CD14-positive monocyte (primary cell): ENCODE measurements at regions not wholly inside any gene's neighbourhood (a gene's known extent, or its start where the extent isn't known, plus 50 kb on each side); places are given as distances from the start of the nearest gene placed in this dataset.

Experiments
- DNase-seq, 3 donors: peaks; one replicate each; pipeline ENCODE4 v3.0.0-alpha.2; 2011 to 2022
- H2AFZ ChIP-seq: 2 replicates; pipeline ENCODE4 v1.6.0; 2012; ENCODE audit warnings: mild to moderate bottlenecking, low read depth, low read length, inconsistent platforms; ENCODE audit not compliant: insufficient read depth, poor library complexity, severe bottlenecking
- H3K27ac ChIP-seq, 2 donors: 1 replicate in 1 of 2; 2 replicates in 1 of 2; pipeline ENCODE4 v1.5.1; 2012 to 2013; ENCODE audit warnings: low read length in 2 of 2, control low read depth in 1 of 2, inconsistent platforms in 1 of 2, low read depth in 1 of 2, mild to moderate bottlenecking in 1 of 2
- H3K27me3 ChIP-seq, 2 donors: one replicate each; pipeline versions ENCODE4 v1.6.0 to v1.6.1; 2011 to 2013; ENCODE audit warnings: low read length in 2 of 2; ENCODE audit not compliant: control insufficient read depth in 2 of 2, insufficient read depth in 2 of 2
- H3K36me3 ChIP-seq, 2 donors: replicated peaks in 1 of 2; 1 replicate in 1 of 2; 2 replicates in 1 of 2; pipeline versions ENCODE4 v1.5.1 to v1.6.1; 2012 to 2013; ENCODE audit warnings: low read length in 2 of 2, control low read depth in 1 of 2, inconsistent platforms in 1 of 2, mild to moderate bottlenecking in 1 of 2; ENCODE audit not compliant: insufficient read depth in 2 of 2, control insufficient read depth in 1 of 2
- H3K4me1 ChIP-seq, 2 donors: 1 replicate in 1 of 2; 2 replicates in 1 of 2; pipeline versions ENCODE4 v1.5.1 to v1.6.1; 2012 to 2013; ENCODE audit warnings: low read length in 2 of 2, control low read depth in 1 of 2, inconsistent platforms in 1 of 2, mild to moderate bottlenecking in 1 of 2, moderate library complexity in 1 of 2; ENCODE audit not compliant: insufficient read depth in 2 of 2, control insufficient read depth in 1 of 2
- H3K4me2 ChIP-seq: replicated peaks from 2 replicates; pipeline ENCODE3; 2012; ENCODE audit warnings: low read length, moderate library complexity, mild to moderate bottlenecking; ENCODE audit not compliant: poor library complexity, severe bottlenecking; ENCODE audit errors: extremely low read depth
- H3K4me3 ChIP-seq, 3 experiments: fragments of 200-600 bp in 1 of 3; sonication (generic) in 1 of 3; replicated peaks in 1 of 3; 1 replicate in 2 of 3; 2 replicates in 1 of 3; pipeline ENCODE4 v1.5.1; 2011 to 2013; ENCODE audit warnings: low read length in 3 of 3, mild to moderate bottlenecking in 3 of 3, control low read depth in 2 of 3, low read depth in 2 of 3, inconsistent platforms in 1 of 3, moderate library complexity in 1 of 3
- H3K79me2 ChIP-seq: 2 replicates; pipeline ENCODE4 v1.6.0; 2012; ENCODE audit warnings: mild to moderate bottlenecking, control low read depth, inconsistent platforms, low read length, moderate library complexity; ENCODE audit not compliant: insufficient read depth
- H3K9ac ChIP-seq: 2 replicates; pipeline ENCODE4 v1.6.0; 2017; ENCODE audit warnings: low read length, mild to moderate bottlenecking; ENCODE audit not compliant: insufficient read depth, poor library complexity, severe bottlenecking
- H3K9me3 ChIP-seq, 2 donors: replicated peaks in 1 of 2; 1 replicate in 1 of 2; 2 replicates in 1 of 2; pipeline versions ENCODE4 v1.5.1 to v1.6.1; 2012 to 2013; ENCODE audit warnings: low read length in 2 of 2, control low read depth in 1 of 2; ENCODE audit not compliant: control insufficient read depth in 1 of 2, insufficient read depth in 1 of 2
- H4K20me1 ChIP-seq: 2 replicates; pipeline ENCODE4 v1.6.0; 2012; ENCODE audit warnings: mild to moderate bottlenecking, low read length, control low read depth, moderate library complexity; ENCODE audit not compliant: insufficient read depth
- H3K27ac Mint-ChIP-seq, 7 donors: one replicate each; pipeline ENCODE4 v1.8.0; 2020; ENCODE audit warnings: mild to moderate bottlenecking in 7 of 7, mixed read lengths in 7 of 7, moderate library complexity in 6 of 7, inconsistent platforms in 2 of 7
- H3K27me3 Mint-ChIP-seq, 3 donors: one replicate each; pipeline ENCODE4 v1.8.0; 2021 to 2022; ENCODE audit warnings: low read depth in 3 of 3, mild to moderate bottlenecking in 3 of 3, mixed read lengths in 3 of 3, moderate library complexity in 3 of 3, inconsistent platforms in 1 of 3
- H3K36me3 Mint-ChIP-seq, 2 donors: one replicate each; pipeline ENCODE4 v1.8.0; 2020; ENCODE audit warnings: mixed read lengths in 2 of 2, inconsistent platforms in 1 of 2, mild to moderate bottlenecking in 1 of 2
- H3K4me1 Mint-ChIP-seq: one replicate; pipeline ENCODE4 v1.8.0; 2020; ENCODE audit warnings: mild to moderate bottlenecking, mixed read lengths
- H3K4me3 Mint-ChIP-seq, 2 donors: one replicate each; pipeline ENCODE4 v1.8.0; 2020; ENCODE audit warnings: mild to moderate bottlenecking in 2 of 2, mixed read lengths in 2 of 2, moderate library complexity in 1 of 2
- H3K9me3 Mint-ChIP-seq, 7 donors: one replicate each; pipeline ENCODE4 v1.8.0; 2020 to 2022; ENCODE audit warnings: mixed read lengths in 7 of 7, mild to moderate bottlenecking in 6 of 7, moderate library complexity in 6 of 7, inconsistent platforms in 2 of 7
- CTCF ChIP-seq: fragments of 200-600 bp; IDR thresholded peaks from one replicate; pipeline ENCODE4 v1.8.0; 2022; ENCODE audit warnings: antibody characterized with exemption, mild to moderate bottlenecking
- WGBS: methylation state at CpG from one replicate; pipeline ENCODE4 v1.1.5; 2013; ENCODE audit warnings: missing lambda C conversion rate; ENCODE audit not compliant: insufficient coverage; 5-methylcytosine and 5-hydroxymethylcytosine counted together
- intact Hi-C, 2 donors: fragments of 100-400 bp; cut with micrococcal nuclease; formaldehyde crosslinking; loops; one replicate each; pipeline versions ENCODE4 v1.15.0 to v1.15.1; 2023

GRCh38 chr11:86191874-86192273, 52.7 kb upstream of the EED start:
- Histone ChIP-seq H3K9ac (no peak overlapping the region), H2AFZ (no peak overlapping the region), H4K20me1 (no peaks in the 10 kb centered on the region), H3K9me3 (no peaks in the 10 kb centered on the region), H3K4me2 (no peak overlapping the region), H3K4me3 (peak overlapping the region in 1 of 3 experiments; percentile 65), H3K36me3 (no peaks in the 10 kb centered on the region), H3K4me1 (peaks cover 53 to 69% of the 10 kb centered on the region in 2 donors), H3K79me2 (no peaks in the 10 kb centered on the region), H3K27ac (peak overlapping the region in 1 of 2 donors; percentile 86), H3K27me3 (no peaks in the 10 kb centered on the region)
- Mint-ChIP-seq H3K4me3 (no peak overlapping the region), H3K27me3 (peaks cover 0 to 3% (median 0%) of the 10 kb centered on the region in 3 donors), H3K4me1 (peaks cover 66% of the 10 kb centered on the region), H3K36me3 (no peaks in the 10 kb centered on the region), H3K27ac (peak overlapping the region in 2 of 7 donors; percentile 41 to 69), H3K9me3 (peaks cover 0 to 2% (median 0%) of the 10 kb centered on the region in 7 donors)
- TF ChIP-seq CTCF: no peak
- no CpG with 5 or more reads among the region's 1 CpG for WGBS
- intact Hi-C loops: no loop called here
- no peak for DNase-seq

GRCh38 chr11:86187027-86187426, 57.5 kb upstream of the EED start:
- Mint-ChIP-seq H3K4me3 (no peak overlapping the region), H3K36me3 (no peaks in the 10 kb centered on the region), H3K9me3 (peaks cover 0 to 2% (median 0%) of the 10 kb centered on the region in 7 donors), H3K27me3 (no peaks in the 10 kb centered on the region), H3K4me1 (peaks cover 25% of the 10 kb centered on the region), H3K27ac (peak overlapping the region in 1 of 7 donors; percentile 61)
- no peaks in the 10 kb centered on the region for H3K79me2 ChIP-seq
- no peak overlapping the region for H2AFZ ChIP-seq
- no peaks in the 10 kb centered on the region for H3K9me3 ChIP-seq
- no peak for DNase-seq
- no peak for TF ChIP-seq CTCF
- no CpG with 5 or more reads among the region's 2 CpGs for WGBS
- no peak overlapping the region for H3K9ac ChIP-seq
- intact Hi-C loops: no loop called here
- H3K4me2 ChIP-seq: no peak overlapping the region
- no peaks in the 10 kb centered on the region for H3K36me3 ChIP-seq
- no peak overlapping the region for H3K4me3 ChIP-seq
- H4K20me1 ChIP-seq: no peaks in the 10 kb centered on the region
- peaks cover 33 to 50% of the 10 kb centered on the region in 2 donors for H3K4me1 ChIP-seq
- H3K27ac ChIP-seq: no peak overlapping the region
- H3K27me3 ChIP-seq: no peaks in the 10 kb centered on the region
